Body of pancreas (tissue), 4 donors: ENCODE measurements at regions not wholly inside any gene's neighbourhood (a gene's known extent, or its start where the extent isn't known, plus 50 kb on each side); places are given as distances from the start of the nearest gene placed in this dataset.

Source experiments
- ATAC-seq: fragments of 150-250 bp; one replicate; pipeline ENCODE4 v1.9.1; 2016
- DNase-seq, 4 donors: peaks; one replicate each; pipeline ENCODE4 v3.0.0-alpha.2; 2019
- H3K27ac ChIP-seq, 4 donors: fragments of 200-600 bp; sonication (generic); 1 replicate in 3 of 4; 2 replicates in 1 of 4; pipeline versions ENCODE4 v1.5.1 to v1.6.1; 2016 to 2019; ENCODE audit warnings: mild to moderate bottlenecking in 1 of 4, mixed read lengths in 1 of 4, moderate library complexity in 1 of 4
- H3K27me3 ChIP-seq, 2 donors: fragments of 200-600 bp; sonication (generic); one replicate each; pipeline ENCODE4 v1.6.0; 2016; ENCODE audit warnings: mild to moderate bottlenecking in 1 of 2
- H3K36me3 ChIP-seq, 2 donors: fragments of 200-600 bp; sonication (generic); replicated peaks in 1 of 2; 2 replicates each; pipeline ENCODE4 v1.5.1; 2016; ENCODE audit warnings: low read depth in 2 of 2; ENCODE audit not compliant: insufficient read depth in 1 of 2
- H3K4me1 ChIP-seq: fragments of 200-600 bp; sonication (generic); one replicate; pipeline ENCODE4 v1.6.0; 2016
- H3K4me3 ChIP-seq, 2 donors: fragments of 200-600 bp; sonication (generic); 1 replicate in 1 of 2; 2 replicates in 1 of 2; pipeline ENCODE4 v1.5.1; 2016 to 2019
- H3K9me3 ChIP-seq, 3 donors: fragments of 200-600 bp; sonication (generic); 1 replicate in 2 of 3; 2 replicates in 1 of 3; pipeline ENCODE4 v1.5.1; 2016
- POLR2A ChIP-seq, 3 donors: fragments of 450-650 bp; IDR thresholded peaks; one replicate each; pipeline ENCODE4 v1.6.1; 2016; ENCODE audit warnings: antibody characterized with exemption in 3 of 3, mild to moderate bottlenecking in 2 of 3
- whole genome bisulfite sequencing, 2 donors: methylation state at CpG; one replicate each; pipeline ENCODE4 v1.1.5; 2017; 5-methylcytosine and 5-hydroxymethylcytosine counted together
- intact Hi-C: fragments of 100-400 bp; cut with DNase I; formaldehyde crosslinking; loops from one replicate; pipeline ENCODE4 v1.15.1; 2023
- TF ChIP-seq, protein P1 (sequence below), 7 experiments: fragments of 450-650 bp in 4 of 7; fragments of 200-600 bp in 3 of 7; sonication (generic) in 3 of 7; IDR thresholded peaks; one replicate each; pipeline ENCODE4 v1.5.1; 2016 to 2019; ENCODE audit warnings: antibody characterized with exemption in 7 of 7

- ATAC-seq = no peak
- no peaks in the 10 kb centered on the region for H3K27me3 ChIP-seq
- no peak for TF ChIP-seq POLR2A (IDR thresholded peaks at IDR 0.05)
- TF ChIP-seq, protein P1, sequence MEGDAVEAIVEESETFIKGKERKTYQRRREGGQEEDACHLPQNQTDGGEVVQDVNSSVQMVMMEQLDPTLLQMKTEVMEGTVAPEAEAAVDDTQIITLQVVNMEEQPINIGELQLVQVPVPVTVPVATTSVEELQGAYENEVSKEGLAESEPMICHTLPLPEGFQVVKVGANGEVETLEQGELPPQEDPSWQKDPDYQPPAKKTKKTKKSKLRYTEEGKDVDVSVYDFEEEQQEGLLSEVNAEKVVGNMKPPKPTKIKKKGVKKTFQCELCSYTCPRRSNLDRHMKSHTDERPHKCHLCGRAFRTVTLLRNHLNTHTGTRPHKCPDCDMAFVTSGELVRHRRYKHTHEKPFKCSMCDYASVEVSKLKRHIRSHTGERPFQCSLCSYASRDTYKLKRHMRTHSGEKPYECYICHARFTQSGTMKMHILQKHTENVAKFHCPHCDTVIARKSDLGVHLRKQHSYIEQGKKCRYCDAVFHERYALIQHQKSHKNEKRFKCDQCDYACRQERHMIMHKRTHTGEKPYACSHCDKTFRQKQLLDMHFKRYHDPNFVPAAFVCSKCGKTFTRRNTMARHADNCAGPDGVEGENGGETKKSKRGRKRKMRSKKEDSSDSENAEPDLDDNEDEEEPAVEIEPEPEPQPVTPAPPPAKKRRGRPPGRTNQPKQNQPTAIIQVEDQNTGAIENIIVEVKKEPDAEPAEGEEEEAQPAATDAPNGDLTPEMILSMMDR (IDR thresholded peaks at IDR 0.05) = no peak
- H3K36me3 ChIP-seq = no peaks in the 10 kb centered on the region
- 63 to 72% methylated on average over 3 of the region's 3 CpGs for whole genome bisulfite sequencing, 2 donors
- no peaks in the 10 kb centered on the region for H3K9me3 ChIP-seq
- intact Hi-C loops = no loop called here
- no peaks in the 10 kb centered on the region for H3K4me1 ChIP-seq
- DNase-seq = no peak
- H3K27ac ChIP-seq = peak overlapping the region in 2 of 4 donors; percentile 3 to 52
- no peak overlapping the region for H3K4me3 ChIP-seq
Measured at GRCh38 chr6:47160702-47161101, 118.6 kb upstream of the ADGRF1 start.

- H3K4me1 ChIP-seq = no peaks in the 10 kb centered on the region
- no peak for TF ChIP-seq POLR2A (IDR thresholded peaks at IDR 0.05)
- TF ChIP-seq, protein P1 (IDR thresholded peaks at IDR 0.05) = no peak
- ATAC-seq = no peak
- DNase-seq = no peak
- no peaks in the 10 kb centered on the region for H3K36me3 ChIP-seq
- no peaks in the 10 kb centered on the region for H3K27me3 ChIP-seq
- no peak overlapping the region for H3K27ac ChIP-seq
- H3K9me3 ChIP-seq = no peaks in the 10 kb centered on the region
- intact Hi-C loops = no loop called here
- H3K4me3 ChIP-seq = no peak overlapping the region
- 87 to 89% methylated on average over 5 of the region's 5 CpGs for WGBS, 2 donors
Measured at GRCh38 chr6:47159763-47160162, 117.6 kb upstream of the ADGRF1 start.

DNA sequence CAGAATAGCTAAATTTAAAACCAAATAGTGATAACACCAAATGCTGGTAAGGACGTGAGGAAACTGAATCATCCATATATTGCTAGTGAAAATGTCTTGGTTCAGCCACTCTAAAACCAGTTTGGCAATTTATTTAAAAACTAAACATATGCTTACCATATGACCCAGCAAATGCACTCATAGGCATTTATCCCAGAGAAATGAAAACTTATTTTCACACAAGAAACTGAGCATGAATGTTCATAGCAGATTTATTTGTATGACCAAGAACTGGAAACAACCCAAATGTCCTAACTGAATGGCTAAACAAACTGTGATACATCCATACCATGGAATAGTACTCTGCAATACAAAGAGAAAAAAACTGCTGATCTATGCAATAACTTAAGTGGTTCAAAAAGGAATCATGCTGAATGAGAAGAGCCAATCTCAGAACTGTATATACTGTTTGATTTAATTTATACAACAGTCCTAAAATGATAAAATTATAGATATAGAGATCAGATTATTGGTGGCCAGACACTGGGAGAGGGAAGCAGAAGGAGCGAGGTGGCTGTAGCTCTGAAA is 115.6 kb upstream of the ADGRF1 start:
- Histone ChIP-seq H3K4me1 (peaks cover 3% of the 10 kb centered on the region), H3K4me3 (no peak overlapping the region), H3K27me3 (no peaks in the 10 kb centered on the region), H3K9me3 (no peaks in the 10 kb centered on the region), H3K36me3 (no peaks in the 10 kb centered on the region), H3K27ac (no peak overlapping the region)
- DNase-seq (no peak), ATAC-seq (no peak)
- no peak for TF ChIP-seq POLR2A (IDR thresholded peaks at IDR 0.05)
- TF ChIP-seq, protein P1 (IDR thresholded peaks at IDR 0.05) = no peak
- WGBS, 2 donors = 46% methylated on average over 2 of the region's 2 CpGs
- intact Hi-C loops = no loop called here

GRCh38 chr6:47157063-47157462 is 114.9 kb upstream of the ADGRF1 start:
- no peak for DNase-seq
- Histone ChIP-seq H3K36me3 (no peaks in the 10 kb centered on the region), H3K4me1 (peaks cover 7% of the 10 kb centered on the region), H3K9me3 (no peaks in the 10 kb centered on the region), H3K4me3 (no peak overlapping the region), H3K27ac (no peak overlapping the region), H3K27me3 (no peaks in the 10 kb centered on the region)
- WGBS, 2 donors = 42 to 100% methylated on average over 1 of the region's 1 CpG
- ATAC-seq = no peak
- intact Hi-C loops = no loop called here
- TF ChIP-seq POLR2A (IDR thresholded peaks at IDR 0.05) = no peak
- TF ChIP-seq, protein P1 (IDR thresholded peaks at IDR 0.05) = no peak

DNA sequence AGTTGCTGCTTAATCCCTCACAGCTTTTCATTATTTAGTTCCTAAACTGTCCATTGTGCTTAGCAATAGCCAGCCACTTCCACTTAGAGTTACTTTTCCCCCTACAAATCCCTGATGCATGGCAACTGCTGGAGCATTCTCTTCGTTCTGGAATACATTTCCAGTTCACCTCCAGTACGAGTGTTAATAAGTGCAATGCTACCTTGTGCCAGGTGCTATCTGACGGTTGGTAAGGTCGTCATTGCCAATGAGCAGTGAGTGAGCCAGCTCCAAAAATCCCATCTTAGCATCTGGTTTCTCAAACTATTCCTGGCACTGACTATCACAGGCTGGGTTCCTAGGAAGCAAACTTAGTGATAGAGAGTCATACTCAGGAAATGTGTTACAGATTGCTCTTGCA is 114.1 kb upstream of the ADGRF1 start:
- no peaks in the 10 kb centered on the region for H3K36me3 ChIP-seq
- ATAC-seq (no peak), DNase-seq (no peak)
- no peak overlapping the region for H3K4me3 ChIP-seq
- H3K27ac ChIP-seq = no peak overlapping the region
- WGBS, 2 donors = 43 to 65% methylated on average over 4 of the region's 4 CpGs
- H3K9me3 ChIP-seq = no peaks in the 10 kb centered on the region
- intact Hi-C loops = no loop called here
- no peak for TF ChIP-seq POLR2A (IDR thresholded peaks at IDR 0.05)
- TF ChIP-seq, protein P1 (IDR thresholded peaks at IDR 0.05) = no peak
- H3K4me1 ChIP-seq = peaks cover 7% of the 10 kb centered on the region
- H3K27me3 ChIP-seq = no peaks in the 10 kb centered on the region
